Inferior parietal cortex (tissue), 1 donor: ENCODE measurements at regions not wholly inside any gene's neighbourhood (a gene's known extent, or its start where the extent isn't known, plus 50 kb on each side); places are given as distances from the start of the nearest gene placed in this dataset.

ENCODE experiments used
- DNase-seq: peaks from one replicate; pipeline ENCODE4 v3.0.0-alpha.2; 2016; ENCODE audit errors: extremely low spot score

DNA sequence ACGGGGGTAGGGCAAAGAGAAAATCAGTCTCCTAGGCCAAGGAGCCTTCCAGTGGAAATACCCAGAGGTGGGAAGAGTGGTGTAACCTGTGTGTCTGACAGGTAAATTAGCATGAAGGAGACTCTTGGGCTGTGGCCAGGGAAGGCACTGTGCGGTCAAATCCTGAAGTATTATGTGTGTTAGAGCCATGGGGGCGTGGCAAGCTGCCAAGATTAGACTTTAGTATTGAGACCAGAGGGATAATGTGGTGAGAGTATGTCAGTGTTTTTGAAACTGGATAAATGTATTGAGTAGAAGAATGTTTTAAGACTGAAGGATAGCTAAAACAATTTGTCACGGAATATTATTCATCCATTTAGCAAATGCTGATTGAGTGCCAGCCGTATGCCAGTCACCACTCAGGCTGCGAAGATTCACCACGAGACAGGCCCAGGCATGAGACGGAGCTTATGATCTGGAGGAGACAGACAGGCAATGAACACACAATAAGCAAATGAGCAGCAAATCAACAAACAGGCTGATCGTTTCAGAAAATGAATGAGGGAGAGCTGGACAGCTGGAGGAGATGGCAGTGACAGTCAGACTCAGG lies 445.9 kb downstream of the MCTP2 start:
- no peak for DNase-seq

DNA sequence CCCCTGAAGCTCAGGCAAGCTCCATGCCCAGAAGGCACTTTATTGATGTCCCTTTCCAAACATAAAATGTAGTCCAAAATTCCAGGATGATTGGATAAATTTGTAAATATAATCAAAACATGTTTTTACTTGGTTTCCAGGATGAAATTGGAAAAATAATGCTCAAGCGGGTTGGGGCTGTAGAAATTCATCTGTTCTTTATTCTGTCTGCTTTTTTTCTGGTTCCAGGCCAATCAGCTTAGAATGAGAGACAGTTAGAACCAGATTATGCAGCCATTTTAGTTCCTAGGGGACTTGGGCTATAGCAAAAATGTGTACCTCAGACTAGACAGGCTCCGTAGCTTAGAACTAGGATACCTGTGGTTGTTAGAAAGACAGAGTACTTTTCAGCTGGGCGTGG lies 450.8 kb downstream of the MCTP2 start:
- no peak for DNase-seq

DNA sequence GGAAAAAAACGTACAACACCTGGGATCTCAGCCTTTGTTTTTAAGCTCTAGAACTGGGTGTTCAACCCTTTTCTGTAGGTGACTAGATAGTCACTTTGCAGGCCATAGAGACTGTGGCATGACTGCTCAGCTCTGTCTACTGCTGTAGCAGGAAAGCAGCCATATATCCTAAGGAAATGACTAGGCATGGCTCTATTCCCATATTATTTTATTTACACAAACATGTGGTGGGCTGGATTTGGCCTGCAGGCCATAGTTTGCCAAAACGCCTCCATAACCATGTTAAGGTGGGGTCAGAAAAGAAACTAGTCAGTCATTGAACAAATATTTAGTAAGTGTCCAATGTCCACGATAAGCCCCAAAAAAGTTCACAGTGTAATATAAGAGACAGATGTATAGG lies 452.5 kb downstream of the MCTP2 start:
- DNase-seq, result no peak

DNA sequence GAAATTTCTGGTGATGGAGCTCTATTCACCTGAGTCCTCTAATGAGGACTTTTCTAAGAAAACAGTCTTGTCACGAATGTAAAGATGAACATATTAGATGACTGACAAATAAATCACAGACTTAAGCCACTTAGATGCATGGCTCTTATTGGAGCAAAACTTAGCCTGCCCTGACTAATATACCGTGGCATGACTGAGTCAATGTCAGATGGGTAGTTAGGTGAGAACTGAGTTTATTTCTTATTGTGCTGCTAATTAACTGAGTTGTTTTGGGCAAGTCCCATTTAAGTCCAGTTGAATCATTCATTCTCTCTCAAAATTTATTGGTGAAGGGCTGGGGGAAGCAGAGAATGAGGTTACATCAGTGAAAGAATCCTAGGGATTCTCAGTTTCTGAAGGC lies 459.8 kb downstream of the MCTP2 start:
- DNase-seq, result no peak

DNA sequence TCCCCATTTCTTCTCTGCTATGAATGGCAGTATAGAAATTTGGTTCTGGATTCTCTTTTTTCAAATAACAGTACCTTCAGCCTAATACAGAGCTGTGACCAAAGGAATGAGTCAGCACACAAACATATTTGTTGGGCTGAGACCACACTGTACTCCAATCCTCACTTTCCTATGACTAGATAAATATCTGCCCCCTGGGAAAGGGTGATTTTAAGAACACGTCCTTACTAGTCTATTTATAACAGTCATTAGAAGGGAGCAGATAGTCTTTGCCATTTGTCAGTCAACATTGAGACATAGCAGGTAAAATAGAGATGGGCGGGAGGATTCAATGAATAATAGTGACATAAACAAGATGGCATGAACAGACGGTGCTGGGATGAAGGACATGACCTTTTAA lies 461.3 kb downstream of the MCTP2 start:
- DNase-seq, result no peak

DNA sequence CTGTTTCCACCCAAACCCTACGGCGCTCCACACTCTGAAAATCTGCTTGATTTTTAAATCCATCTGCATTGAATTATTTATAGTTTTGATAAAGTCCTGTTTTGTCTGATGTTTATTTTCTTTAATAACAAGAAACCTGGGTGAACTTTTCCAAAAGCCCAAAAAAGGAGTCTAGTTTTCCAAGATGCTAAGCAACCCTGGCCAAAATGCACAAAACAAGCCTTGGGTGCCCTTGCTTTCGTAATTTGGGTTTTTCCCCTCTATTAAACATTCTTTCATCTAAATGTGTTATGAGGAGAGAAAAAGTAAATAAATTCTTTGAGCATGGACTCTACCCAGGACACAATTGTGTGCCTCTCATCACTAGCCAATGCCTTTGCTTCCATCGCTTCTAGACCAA lies 468.9 kb downstream of the MCTP2 start:
- DNase-seq, result no peak

DNA sequence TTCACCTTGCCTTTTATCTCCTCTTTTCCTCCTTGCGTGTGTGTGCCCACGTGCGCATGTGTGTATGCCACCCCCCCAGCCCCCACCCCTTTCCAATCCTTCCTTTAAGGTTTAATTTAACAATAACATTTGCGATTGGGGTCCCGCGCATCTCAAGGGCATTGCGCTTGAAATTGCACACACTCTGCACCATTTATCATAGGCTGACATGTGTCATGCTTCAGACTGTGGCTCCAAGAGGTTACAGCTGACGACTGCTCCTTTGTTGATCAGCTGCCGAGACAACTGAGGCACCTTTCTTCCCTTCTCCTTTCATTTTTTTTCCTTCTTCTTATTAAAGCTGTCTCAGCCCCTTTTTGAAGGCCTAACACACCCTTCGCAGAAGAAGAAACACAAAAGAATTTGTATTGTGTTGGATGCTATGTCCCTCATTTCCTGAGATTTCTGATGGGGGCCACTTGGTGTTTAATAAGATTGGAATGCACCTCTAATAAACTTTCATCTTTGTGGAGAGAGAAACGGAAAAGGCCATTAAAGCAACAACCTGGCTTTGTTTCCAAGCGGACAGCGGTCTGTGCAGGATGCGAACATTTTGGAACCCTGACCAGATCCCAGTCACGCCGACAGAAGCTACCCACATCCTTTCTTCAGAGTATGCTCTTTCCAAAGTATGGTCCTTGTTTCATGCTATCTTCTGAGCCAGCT lies 470.1 kb downstream of the MCTP2 start:
- DNase-seq, result no peak

DNA sequence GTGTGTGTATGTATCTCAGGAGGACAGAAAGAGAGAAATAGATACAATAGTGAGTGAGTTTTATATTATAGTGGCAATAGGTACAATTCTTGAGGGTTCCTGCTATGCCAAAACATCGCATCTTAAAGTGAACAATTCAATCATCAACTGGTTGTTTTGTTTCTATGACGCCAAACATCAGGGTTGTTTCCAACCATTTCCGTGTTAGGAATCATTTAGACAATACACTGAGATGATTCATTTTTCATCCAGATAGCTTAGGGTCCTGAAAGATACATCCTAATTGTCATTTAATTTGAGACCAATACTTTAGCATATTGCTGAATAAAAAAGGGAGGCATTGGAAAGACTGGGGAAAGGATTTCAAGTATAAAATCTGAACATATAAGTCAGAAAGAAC lies 472.2 kb downstream of the MCTP2 start:
- DNase-seq, result no peak

DNA sequence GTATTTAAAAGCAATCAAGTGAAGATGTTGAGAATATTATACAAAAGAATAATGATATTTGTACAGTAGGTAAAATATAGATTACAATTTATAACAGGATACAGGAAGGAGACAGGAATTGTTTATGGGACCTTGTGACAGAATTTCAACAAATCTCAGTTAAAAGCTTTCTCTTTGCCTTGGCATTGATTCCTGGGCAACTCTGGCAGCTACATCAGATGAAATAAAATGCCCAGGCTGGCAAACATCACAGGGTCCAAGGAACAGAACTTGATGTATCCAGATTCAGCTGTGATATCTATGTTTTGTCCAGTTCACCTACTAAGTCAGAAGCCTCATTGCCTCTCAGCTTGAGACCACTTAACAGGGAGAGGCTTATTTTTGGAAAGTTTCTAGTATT lies 473.1 kb downstream of the MCTP2 start:
- no peak for DNase-seq

DNA sequence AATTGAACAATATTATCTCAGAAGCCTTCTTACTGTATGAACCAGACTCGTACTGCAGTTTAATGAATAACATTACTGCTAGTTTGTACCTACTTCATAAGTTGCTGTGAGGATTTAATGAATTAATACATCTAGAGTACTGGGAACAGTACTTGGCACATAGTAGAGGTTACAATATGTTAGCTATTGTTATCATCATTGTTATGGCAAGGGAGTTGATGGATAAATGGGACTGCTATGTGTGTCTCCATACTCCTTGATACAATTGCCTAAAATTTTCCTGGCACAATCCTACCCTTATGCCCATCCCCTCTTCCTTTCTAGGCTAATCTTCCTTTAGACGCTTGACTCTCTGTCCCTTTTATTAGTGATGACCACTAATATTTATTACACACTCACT lies 473.6 kb downstream of the MCTP2 start:
- DNase-seq, result no peak

DNA sequence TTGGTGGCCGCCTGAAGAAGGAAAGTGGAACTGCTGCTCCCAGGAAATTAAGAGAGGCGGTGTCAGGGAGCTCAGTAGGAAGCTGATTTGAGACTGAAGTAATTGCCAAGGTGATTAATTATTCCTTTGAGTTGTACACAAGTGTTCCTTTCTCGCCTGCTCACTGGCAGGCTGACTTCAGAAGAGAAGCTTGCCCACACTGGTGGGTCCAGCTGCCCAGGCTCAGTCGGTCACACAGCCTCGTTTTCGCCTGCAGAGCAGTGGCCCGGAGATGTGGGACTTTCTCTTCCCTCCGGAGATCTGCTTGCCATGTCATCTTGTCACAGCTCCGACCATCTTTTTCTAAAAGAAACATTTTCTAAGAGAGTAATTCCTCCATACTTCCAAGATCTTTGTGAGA lies 478.0 kb downstream of the MCTP2 start:
- DNase-seq, result no peak

DNA sequence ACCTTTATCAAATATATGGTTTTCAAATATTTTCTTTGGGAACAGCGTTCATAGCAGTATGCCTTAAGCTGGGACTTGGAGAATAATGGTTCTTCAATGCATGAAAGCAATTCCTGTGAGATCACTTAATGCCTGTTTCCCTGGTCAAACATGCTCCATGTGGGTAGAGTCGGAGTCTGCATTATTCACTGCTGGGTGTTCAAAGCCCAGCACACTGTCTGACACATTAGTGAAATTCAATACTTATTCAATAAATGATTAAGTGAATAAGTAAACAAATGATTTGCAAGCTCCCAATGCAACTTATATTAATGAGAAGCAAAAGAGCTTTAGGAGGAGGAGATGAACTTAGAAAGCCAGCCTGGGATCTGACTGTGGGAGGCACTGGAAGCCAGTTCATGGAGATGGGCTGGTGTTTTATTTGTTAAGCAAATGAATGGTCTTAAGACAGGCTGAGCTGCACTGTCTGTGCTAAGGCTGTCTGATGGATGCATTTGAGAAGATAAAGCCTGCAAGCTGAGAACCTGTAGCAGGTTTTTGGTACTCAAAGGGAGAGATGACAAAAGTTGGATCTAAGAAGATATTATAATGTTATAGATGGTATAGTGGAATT lies 490.8 kb downstream of the MCTP2 start:
- DNase-seq, result no peak

DNA sequence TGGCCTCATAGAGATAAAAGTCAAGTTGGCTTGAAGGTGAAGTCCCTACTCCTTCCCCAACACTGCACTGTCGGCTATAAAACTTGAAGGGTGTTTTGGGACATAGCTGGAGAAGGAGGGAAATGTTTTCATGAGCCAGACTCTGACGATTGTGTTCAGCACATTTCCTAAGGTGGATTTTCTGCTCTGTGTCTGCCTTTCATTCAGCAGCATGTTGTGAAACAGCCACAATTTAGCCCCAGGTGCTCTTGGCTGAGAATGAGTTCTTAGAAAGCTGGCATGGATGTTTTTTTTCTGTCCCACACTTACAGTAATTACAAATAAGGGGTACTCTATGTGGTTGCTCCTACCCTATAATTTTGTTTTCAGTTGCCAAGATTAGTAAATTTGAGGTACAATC lies 492.4 kb downstream of the MCTP2 start:
- DNase-seq, result no peak

DNA sequence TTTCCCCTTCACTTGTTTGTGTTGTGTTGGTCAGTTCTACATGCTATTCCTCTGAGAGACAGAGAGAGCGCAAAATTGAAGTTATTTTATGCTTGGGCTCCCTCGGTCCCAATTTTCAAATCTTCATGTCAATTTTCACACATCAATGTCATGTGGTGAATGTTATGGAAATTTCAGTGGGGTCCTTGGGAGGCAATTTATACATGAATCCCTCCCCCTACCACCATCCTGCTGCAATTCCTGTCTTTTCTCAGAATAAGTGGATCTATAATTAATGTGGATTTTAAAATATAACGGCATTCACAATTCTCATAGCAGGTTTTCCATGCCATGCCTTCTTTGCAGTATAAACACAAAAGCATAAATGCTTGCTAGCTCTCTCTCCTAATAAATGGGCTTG lies 499.9 kb downstream of the MCTP2 start:
- no peak for DNase-seq

DNA sequence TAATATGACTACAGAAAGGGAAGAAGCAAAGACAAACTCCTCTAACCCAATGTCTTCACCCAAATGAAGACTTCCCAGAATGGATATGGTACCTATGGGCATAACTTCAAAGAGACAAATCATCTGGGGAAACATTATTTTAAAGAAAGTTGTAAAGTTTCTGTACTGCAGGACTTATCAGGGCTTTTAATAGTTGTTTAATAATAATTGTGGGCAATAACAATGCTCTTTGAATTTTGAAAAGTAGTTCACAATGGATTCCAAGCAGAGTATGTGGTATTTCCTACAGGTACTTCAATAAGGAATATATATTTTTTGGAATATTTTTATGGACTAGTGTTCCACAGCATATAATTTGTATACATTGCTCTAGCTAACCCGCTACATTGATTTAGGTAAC lies 503.1 kb downstream of the MCTP2 start:
- no peak for DNase-seq

DNA sequence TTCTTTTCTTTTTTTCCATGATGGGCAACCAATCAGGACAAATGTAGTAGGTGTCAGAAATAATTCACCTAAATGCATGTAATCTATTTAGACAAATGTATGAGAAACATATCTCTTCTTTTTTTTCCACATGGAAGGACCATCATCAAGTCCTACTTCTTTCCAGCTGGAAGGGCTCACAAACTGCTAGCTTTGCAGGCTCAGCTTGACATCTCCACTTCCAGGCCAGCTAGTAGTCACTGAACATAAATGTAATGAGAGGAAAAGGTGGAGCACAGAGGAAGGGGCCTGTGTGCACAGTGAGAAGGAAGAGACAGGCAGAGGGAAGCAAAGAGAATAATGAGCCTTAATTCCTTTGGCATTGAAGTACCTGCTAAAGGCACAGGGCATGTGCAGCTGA lies 504.9 kb downstream of the MCTP2 start:
- no peak for DNase-seq

DNA sequence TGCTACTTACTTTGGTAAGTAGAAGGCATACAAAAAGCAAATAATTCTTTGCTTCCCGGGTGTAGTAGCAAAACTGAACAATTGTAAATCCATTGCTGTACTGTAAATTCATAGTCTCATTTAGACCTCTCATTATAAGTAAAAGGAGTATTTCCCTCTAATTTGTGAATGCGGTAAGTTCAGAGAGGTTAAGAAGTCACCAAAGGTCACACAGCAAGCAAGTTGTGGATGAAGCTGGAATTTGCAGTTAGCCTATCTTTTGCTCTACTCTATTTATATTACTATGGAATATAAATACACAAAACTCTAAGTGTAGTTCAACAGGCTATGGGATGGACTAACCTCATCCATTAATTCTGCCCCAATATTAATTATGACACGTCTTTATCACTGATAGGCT lies 508.3 kb downstream of the MCTP2 start:
- DNase-seq, result no peak

DNA sequence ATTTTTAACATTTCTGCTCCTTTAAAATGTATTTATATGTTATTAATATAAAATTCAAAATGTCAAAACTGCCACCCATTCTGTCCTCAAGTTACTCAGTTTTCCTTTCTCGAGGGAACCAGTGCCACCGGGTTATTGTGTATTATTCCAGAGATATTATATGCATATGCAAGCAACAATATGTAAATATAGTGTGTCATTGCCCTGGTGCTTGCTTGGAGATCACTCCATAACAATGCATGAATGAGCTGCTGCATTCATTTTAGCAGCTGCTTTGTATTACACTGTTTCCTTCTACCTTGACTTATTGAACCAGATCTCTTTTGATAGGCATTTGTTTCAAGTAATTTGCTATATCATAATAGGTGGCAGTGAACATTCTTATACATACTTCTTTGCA lies 509.1 kb downstream of the MCTP2 start:
- no peak for DNase-seq

DNA sequence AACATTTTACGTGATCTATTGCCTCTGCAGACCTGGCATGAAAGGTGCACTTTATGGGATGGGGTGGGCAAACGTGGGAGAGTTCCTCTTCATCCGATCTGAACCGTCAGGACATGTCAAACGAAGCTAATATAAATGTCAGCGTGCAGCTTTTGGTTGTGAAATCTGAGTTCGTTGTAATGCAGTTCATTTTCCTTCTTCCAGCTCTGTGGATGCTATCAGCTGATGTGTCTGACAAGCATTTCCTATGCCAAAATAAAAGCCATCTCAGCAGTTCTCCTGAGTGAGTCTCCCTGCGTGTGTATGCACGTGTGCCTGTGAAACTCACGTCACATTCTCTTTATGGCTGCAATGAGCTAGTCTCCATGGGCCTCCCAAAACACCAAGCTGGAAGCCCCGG lies 512.3 kb downstream of the MCTP2 start:
- DNase-seq, result no peak

DNA sequence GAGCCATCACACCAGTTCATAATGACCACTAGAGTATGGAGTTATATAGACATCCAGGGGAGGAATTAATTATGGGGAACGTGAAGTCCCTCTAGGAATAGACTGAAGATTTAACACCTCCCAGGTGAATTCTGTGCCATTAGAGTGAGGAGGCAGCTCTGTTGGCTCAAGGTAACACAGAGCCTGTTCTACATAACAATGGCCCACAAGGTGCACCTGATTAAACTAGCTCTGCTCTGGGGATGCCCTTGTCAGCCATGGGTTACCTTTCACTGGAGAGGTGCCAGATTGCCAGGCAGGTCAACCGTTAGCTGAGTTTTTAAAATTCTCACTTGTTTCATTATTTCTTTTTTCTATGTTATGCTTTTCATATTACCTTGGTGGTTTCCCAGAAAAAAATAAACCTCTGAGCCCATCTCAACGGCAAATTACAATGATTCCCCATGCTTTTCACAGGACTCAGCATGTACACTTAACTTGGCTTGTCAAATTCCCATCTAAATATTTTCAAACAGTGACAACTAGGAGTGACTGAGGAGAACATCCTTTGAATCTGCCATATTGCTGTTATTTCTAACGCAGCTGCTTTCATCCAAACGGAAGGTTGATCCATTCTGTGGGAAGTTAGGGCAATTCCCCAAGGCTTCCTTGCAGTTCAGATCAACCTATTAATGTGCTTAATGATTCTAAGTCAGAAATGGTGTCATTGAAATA lies 512.9 kb downstream of the MCTP2 start:
- DNase-seq, result no peak

DNA sequence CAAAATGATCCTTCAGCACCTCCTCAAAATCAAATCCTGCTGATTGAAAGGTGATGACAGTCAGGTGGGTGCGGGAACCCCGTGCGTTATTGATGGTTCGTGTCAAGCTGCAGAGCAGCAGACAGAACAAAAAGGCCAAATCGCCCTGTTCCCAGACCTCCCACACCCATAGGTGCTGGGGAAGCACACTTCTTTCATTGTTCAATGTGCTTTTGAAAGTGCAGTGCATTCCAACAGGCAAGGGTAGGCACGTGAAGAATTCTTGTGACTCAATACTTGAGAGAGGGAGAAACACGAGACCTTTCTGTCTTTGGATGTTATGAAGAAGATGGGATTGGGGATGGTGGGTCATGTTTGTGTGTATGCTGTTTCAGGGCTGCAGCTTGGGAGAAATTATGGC lies 514.0 kb downstream of the MCTP2 start:
- no peak for DNase-seq

DNA sequence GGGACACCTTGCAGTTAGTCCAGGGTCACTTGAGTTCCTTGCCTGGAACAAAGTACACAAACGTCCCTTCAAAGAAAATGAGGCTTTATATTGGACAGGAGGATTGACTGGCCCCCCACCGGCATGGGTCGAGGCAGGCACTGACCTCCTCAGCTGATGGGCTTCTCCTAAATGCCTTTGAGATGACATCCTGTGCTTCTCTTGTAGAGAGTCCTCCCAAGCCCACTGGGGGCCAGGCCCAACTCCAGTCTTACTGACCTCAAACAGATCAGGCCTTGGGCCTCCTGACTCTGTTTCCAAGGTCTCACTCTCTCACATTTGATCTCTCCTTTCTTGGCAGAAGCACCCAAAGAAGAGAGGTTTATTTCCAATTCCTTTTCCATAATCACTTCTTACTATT lies 516.1 kb downstream of the MCTP2 start:
- no peak for DNase-seq
